ENCODE measurements at regions not wholly inside any gene's neighbourhood (a gene's known extent, or its start where the extent isn't known, plus 50 kb on each side); places are given as distances from the start of the nearest gene placed in this dataset.

GRCh38 chr2:226158229-226158628 is 641.4 kb downstream of the IRS1 start:
- Histone ChIP-seq H3K36me3 (ENCODE audit: insufficient read depth, low read length) (no peaks in the 10 kb centered on the region), H3K27me3 (ENCODE audit: insufficient read depth, low read length) (no peaks in the 10 kb centered on the region), H4K20me1 (ENCODE audit: insufficient read depth, low read length) (no peaks in the 10 kb centered on the region), H3K4me3 (ENCODE audit: low read depth, low read length, poor library complexity, severe bottlenecking) (no peak overlapping the region), H3K9me2 (ENCODE audit: low read depth, low read length) (no peaks in the 10 kb centered on the region), H3K4me2 (ENCODE audit: low read length) (no peak overlapping the region), H3K79me2 (ENCODE audit: insufficient read depth, low read length) (no peaks in the 10 kb centered on the region), H2AFZ (ENCODE audit: low read length) (no peak overlapping the region), H3K9me3 (ENCODE audit: low read length) (no peaks in the 10 kb centered on the region), H3K27ac (ENCODE audit: low read depth, low read length, poor library complexity, severe bottlenecking) (no peak overlapping the region), H3F3A (ENCODE audit: insufficient read depth, low read length) (no peaks in the 10 kb centered on the region), H3K9ac (ENCODE audit: low read length) (no peak overlapping the region), H3K4me1 (ENCODE audit: insufficient read depth, low read length, severe bottlenecking) (no peaks in the 10 kb centered on the region)
- TF ChIP-seq EZH2 (IDR thresholded peaks at IDR 0.05; ENCODE audit: borderline replicate concordance, low read length) = no peak
- TF ChIP-seq CTCF (IDR thresholded peaks at IDR 0.05; ENCODE audit: low read length) = no peak

- TF ChIP-seq EZH2 (IDR thresholded peaks at IDR 0.05; ENCODE audit: borderline replicate concordance, low read length) = no peak
- no peak for TF ChIP-seq CTCF (IDR thresholded peaks at IDR 0.05; ENCODE audit: low read length)
- H3K4me3 ChIP-seq (ENCODE audit: low read depth, low read length, poor library complexity, severe bottlenecking) = no peak overlapping the region
These were observed 644.3 kb downstream of the IRS1 start for GRCh38 chr2:226155093-226155875.

GRCh38 chr2:226154610-226155009 is 645.0 kb downstream of the IRS1 start:
- no peaks in the 10 kb centered on the region for H3F3A ChIP-seq (ENCODE audit: insufficient read depth, low read length)
- no peaks in the 10 kb centered on the region for H3K9me2 ChIP-seq (ENCODE audit: low read depth, low read length)
- no peaks in the 10 kb centered on the region for H3K4me1 ChIP-seq (ENCODE audit: insufficient read depth, low read length, severe bottlenecking)
- no peak overlapping the region for H3K27ac ChIP-seq (ENCODE audit: low read depth, low read length, poor library complexity, severe bottlenecking)
- H3K9ac ChIP-seq (ENCODE audit: low read length) = no peak overlapping the region
- no peak overlapping the region for H3K4me2 ChIP-seq (ENCODE audit: low read length)
- no peaks in the 10 kb centered on the region for H3K27me3 ChIP-seq (ENCODE audit: insufficient read depth, low read length)
- no peaks in the 10 kb centered on the region for H3K79me2 ChIP-seq (ENCODE audit: insufficient read depth, low read length)
- no peaks in the 10 kb centered on the region for H3K36me3 ChIP-seq (ENCODE audit: insufficient read depth, low read length)
- TF ChIP-seq CTCF (IDR thresholded peaks at IDR 0.05; ENCODE audit: low read length) (no peak), EZH2 (IDR thresholded peaks at IDR 0.05; ENCODE audit: borderline replicate concordance, low read length) (no peak)
- H4K20me1 ChIP-seq (ENCODE audit: insufficient read depth, low read length) = no peaks in the 10 kb centered on the region
- no peaks in the 10 kb centered on the region for H3K9me3 ChIP-seq (ENCODE audit: low read length)
- H3K4me3 ChIP-seq (ENCODE audit: low read depth, low read length, poor library complexity, severe bottlenecking) = no peak overlapping the region
- H2AFZ ChIP-seq (ENCODE audit: low read length) = no peak overlapping the region

More at GRCh38 chr2:226155093-226155875, 644.3 kb downstream of the IRS1 start:
- Histone ChIP-seq H3K4me1 (ENCODE audit: insufficient read depth, low read length, severe bottlenecking) (no peaks in the 10 kb centered on the region), H3F3A (ENCODE audit: insufficient read depth, low read length) (no peaks in the 10 kb centered on the region), H3K79me2 (ENCODE audit: insufficient read depth, low read length) (no peaks in the 10 kb centered on the region), H3K9me2 (ENCODE audit: low read depth, low read length) (no peaks in the 10 kb centered on the region), H3K27ac (ENCODE audit: low read depth, low read length, poor library complexity, severe bottlenecking) (no peak overlapping the region), H2AFZ (ENCODE audit: low read length) (no peak overlapping the region), H4K20me1 (ENCODE audit: insufficient read depth, low read length) (no peaks in the 10 kb centered on the region), H3K27me3 (ENCODE audit: insufficient read depth, low read length) (no peaks in the 10 kb centered on the region), H3K9ac (ENCODE audit: low read length) (no peak overlapping the region), H3K36me3 (ENCODE audit: insufficient read depth, low read length) (no peaks in the 10 kb centered on the region), H3K4me2 (ENCODE audit: low read length) (no peak overlapping the region), H3K9me3 (ENCODE audit: low read length) (no peaks in the 10 kb centered on the region)

Measured in OCI-LY1 (cell line).